Activated CD4-positive, alpha-beta T cell treated with anti-CD3 and anti-CD28 coated beads, Interleukin-2, Interleukin-4, amounts not matched to agents 100 ng/mL and 50 ng/mL, durations not matched to agents 16 hours and 8 hours (primary cell): ENCODE measurements at regions not wholly inside any gene's neighbourhood (a gene's known extent, or its start where the extent isn't known, plus 50 kb on each side); places are given as distances from the start of the nearest gene placed in this dataset.
"Not testable (repeated sequence)": the region's sequence is repeated elsewhere in the genome, so short reads cannot be mapped to it uniquely, and the experiment has no call there.

Source experiments
- DNase-seq: peaks from one replicate; pipeline ENCODE4 v3.0.0-alpha.2; 2020; ENCODE audit warnings: low spot score

DNA sequence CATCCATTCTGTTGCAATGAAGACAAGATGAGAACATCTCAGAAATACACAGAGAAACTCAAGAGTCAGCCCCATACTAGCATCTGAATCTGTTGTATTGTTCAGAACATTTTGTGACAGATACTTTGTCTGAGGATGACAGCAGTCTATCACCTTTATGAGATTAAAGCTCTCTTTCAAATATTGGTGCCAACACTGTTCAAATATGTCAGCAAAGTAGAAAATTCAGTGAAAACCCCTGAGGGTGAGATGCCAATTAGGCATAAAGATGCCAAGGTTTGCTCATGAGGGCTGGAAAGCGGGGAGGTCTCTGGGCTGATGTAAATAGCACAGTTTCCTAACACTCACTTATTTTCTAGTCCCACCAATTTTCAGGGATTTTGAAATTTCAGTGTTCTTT lies 1054.2 kb upstream of the CRIM1 start:
- no peak for DNase-seq

GRCh38 chr2:35298493-35298892 lies 1057.1 kb upstream of the CRIM1 start:
- DNase-seq, result no peak

- no peak for DNase-seq
Measured at GRCh38 chr2:35297403-35297802, 1058.2 kb upstream of the CRIM1 start.

DNA sequence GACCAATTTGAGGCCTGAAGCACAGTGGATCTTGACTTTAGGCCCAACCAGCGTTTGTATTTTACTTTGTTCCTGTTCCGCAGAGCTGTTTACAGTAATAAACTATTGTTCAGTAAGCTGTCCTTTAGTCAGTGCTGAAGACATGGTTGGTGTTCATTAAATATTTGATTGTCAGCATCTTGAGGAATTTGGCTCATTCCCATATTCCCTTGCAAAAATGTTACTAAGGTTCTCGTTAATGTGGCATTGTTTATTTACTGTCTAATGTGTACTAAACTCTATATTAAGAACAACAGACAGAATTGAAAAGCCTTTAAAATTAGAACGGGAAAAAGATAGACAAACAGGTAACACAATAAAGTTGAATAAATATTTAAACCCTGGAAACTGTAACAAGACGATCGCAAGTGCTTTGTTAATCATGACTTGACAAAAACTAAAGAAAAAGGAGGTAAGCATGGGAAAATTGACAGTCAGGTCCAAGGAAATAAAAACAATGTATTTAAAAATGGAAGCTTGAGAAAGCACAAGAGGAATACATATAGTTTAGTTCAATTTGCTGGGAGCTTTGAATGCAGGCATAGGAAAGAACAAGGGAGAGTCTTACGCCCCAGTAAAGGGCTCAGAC lies 1060.8 kb upstream of the CRIM1 start:
- DNase-seq, result no peak

GRCh38 chr2:35293261-35293660 lies 1062.3 kb upstream of the CRIM1 start:
- no peak for DNase-seq

- DNase-seq, result no peak
Measured at GRCh38 chr2:35292199-35292598, 1063.4 kb upstream of the CRIM1 start.

DNA sequence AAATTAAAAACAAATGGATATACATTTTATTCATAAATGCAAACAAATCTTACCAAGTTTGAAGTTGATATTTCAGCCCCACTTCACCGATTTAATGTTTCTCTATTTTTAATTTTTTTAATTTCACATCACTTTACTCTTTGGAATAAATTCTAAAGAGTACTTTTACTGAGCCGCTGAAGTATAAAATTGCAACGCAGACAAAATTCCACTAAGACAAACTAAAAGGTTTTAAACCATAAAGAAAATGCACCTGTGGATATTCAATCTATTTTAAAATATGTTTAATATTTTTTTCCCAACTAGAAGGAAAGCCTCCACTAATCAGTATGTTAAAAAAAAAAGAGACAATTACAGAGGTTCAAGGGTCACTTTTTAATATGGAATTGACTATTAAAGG lies 1073.9 kb upstream of the CRIM1 start:
- DNase-seq, result no peak

DNA sequence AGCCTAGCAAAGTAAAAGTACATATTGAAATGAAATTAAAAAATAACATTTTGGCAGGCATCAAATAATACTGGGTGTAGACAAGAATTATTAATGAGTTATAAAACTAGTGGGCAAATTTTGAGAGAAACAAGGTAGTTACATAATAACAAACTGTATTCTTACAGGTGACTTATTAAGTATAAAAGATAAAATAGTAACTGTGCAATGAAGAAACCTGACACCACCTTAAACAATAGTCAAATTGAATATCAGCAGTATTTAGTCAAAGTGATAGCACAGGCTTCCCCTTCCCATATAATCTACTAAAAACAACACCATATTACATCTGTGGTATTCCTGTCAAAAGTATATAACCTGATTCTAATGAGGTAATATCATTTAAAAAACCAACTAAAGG lies 1099.8 kb upstream of the CRIM1 start:
- DNase-seq, result no peak

GRCh38 chr2:35251156-35251555 lies 1104.4 kb upstream of the CRIM1 start:
- no peak for DNase-seq

DNA sequence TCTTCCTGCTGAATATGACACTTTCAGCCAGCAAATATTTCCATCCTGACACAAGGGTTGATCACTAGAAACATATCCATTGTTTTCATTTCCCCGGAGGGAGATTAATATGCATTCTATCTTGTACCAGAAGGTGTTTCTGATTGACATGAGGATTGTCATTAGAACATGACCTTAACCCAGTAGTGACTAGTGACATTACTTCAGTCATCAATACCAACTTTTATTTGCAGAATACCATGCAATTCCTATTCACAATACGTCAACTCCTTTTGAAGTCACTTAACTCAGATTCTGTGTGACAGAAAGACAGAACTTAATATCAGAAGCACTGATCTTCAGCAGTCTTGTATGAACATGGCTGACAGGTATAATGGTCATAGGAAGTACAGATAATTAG lies 1108.9 kb upstream of the CRIM1 start:
- DNase-seq, result no peak

DNA sequence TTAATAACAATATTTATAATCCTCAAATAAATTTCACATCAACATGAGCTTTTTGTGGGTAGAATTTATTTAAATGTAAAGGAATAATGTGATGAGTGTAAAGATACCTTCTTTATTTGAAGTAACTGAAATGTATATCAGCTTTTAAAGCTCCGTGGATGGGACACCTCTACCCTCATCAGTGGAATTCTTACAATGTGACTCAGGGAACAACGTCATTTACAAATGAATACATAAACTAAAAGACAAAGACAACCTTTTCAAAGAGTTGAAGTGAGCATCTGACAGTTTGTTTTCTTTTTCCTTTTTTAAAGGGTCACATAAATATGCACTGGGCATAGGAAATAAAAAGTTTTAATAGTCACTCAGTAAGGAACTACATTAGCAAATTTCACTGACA lies 1127.0 kb upstream of the CRIM1 start:
- DNase-seq, result no peak

GRCh38 chr2:35220461-35220860 lies 1135.1 kb upstream of the CRIM1 start:
- no peak for DNase-seq

DNA sequence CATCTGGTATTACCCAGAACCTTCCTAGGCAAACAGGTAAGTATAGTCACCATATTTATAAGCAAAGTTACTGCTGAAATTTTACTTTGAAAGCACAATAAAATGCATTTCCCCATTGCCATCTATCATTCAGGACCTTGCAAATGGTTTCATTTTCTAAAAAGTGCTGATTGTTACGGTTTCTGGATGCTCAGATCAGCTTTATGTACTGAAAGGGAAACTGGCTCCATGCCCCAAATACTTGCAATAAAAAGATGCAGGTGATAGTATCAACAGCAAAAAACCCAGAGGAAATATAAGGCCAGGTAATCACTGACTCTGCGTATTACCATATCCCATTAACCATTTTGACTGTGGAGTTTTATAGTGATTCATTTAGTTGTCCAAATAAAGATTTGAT lies 1150.7 kb upstream of the CRIM1 start:
- DNase-seq, result no peak

DNA sequence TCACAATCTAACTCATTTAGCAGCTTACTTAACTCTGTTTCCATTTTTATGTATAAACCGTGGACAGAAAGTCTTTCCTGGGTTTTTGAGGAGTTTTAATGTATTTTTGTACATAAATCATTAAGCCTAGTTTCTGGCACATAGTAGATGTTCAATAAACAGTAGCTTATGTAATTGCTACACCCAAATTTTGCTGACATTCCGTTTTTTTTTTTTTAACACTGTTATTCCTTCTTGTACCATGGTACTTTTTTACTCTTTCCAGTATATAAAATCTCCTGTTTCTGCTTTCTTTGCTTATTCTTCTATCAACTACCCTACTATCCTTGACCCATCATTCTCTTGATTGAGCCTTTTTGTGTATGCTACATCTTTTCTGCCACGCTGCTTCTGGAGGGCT lies 1151.3 kb upstream of the CRIM1 start:
- DNase-seq, result no peak

- no peak for DNase-seq
Measured at GRCh38 chr2:35199298-35199697, 1156.3 kb upstream of the CRIM1 start.

GRCh38 chr2:35185861-35186412 lies 1169.6 kb upstream of the CRIM1 start:
- no peak for DNase-seq

DNA sequence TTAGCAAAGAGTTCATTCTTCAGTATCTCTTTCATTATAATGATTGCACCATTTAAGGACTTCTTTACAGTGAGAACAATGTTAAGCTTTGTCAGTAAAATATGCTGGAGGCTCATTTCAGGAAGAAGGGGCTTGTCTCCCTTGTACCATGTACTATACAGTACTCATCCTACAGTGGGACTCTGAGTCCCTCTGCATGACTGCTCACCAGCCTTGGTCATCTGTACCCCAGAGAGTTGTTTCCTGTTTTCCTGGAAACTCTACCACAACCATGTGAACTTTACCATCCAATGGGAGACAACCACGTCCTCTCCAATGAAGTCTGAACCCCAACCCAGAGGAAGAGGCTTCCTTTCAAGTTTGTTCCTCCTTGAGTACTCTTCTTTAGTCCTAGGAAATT lies 1171.1 kb upstream of the CRIM1 start:
- no peak for DNase-seq

GRCh38 chr2:35176726-35177125 lies 1178.9 kb upstream of the CRIM1 start:
- DNase-seq, result not testable (repeated sequence)

DNA sequence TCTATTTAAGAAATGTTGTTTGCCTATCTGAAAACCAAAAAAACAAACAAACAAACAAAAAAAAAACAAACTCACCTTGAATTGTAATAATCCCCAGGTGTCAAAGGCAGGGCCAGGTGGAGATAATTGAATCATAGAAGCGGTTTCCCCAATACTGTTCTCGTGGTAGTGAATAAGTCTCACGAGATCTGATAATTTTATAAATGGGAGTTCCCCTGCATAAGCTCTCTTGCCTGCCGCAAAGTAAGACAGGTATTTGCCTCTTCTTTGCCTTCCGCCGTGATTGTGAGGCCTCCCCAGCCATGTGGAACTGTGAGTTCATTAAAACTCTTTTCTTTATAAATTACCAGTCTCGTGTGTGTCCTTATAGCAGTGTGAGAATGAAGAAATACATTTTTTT lies 1180.7 kb upstream of the CRIM1 start:
- no peak for DNase-seq

DNA sequence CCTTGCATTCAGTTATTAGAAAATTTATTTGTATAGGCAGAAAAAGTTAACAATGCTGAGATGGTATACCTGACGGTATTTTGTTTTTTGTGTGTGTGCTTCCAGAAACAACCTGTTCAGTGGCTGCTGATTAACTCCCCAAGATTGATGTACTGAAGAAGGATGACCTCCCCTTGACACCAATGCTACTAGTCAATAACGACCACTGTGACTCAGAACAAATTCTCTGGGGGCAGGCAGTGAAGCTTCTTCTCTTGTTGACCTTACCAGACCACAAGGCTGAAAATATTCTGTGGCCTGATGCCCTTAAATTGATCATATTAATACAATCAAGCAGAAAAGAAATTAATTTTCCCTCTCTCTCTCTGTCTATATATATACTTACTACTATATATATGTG lies 1182.9 kb upstream of the CRIM1 start:
- DNase-seq, result no peak

DNA sequence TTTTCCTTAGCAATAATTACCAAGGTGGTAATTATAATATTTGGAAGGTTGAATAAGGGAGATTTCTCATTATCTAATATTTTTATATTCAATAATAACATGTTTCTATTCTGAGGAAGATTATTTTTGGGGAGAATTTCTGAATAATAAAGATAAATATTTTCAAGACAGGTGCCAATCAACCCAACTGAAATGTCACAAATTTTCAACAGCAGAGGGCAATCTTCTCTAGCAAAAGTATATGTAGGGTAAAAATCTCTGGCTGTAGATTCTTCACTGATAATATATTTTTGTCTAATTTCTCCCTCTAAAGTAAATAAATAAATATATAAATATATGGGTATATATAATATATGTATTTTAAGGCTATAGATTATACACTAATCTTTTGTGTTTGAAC lies 1187.2 kb upstream of the CRIM1 start:
- no peak for DNase-seq

DNA sequence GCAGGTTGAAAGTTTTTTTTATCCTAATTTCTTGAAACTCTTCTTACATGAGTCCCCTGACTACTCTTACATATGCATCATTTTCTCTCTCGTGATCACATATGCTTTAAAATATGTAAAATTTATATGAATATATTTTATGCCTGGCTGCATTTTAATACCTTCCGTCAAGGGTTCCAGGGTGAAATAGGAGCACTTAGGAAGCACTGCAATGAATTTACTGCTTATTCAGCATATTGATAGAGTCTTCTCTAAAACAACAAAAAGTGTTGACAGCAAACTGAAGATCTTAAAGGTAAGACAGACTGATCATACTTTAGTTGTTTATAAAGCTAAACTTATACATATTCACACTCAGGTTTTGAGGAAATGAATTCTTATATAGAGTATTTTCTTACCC lies 1191.6 kb upstream of the CRIM1 start:
- DNase-seq, result no peak

GRCh38 chr2:35160871-35161270 lies 1194.7 kb upstream of the CRIM1 start:
- no peak for DNase-seq

DNA sequence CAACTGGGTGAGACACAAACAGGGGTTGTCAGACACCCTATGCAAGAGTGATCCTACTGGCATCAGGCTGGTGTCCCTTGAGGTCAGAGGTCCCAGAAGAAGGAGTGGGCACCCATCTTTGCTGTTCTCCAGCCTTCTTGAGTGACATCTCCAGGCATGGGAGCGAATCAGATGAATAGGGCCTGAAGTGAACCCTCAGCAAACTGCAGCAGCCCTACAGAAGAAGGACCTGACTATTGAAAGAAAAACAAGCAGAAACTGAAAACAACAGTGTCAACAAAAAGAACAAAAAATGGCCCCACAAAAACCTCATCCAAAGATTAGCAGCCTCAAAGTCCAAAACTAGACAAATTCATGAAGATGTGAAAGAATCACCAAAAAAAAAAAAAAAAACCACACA lies 1229.7 kb upstream of the CRIM1 start:
- DNase-seq, result no peak

DNA sequence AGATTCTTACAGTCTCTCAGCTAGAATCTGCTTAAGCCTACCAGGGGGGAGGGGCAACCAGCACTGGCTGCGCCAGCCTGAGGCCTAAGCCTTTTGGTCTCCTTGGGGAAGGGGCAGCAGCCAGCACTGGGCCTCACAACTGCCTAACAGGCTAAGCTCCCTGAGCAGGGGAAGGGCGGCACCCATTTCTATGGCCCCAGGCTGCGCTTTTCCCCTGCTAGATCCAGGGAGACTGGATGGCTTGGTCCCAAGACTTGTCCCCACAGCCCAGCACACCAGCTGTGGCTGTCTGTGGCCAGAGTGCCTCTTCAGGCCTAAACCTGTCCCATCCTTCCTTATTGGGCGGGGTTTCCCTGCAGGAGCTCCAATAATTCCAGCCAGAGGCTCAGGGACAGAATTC lies 1230.3 kb upstream of the CRIM1 start:
- no peak for DNase-seq
